HL-60/S4 treated with retinoic acid at 250 ng/mL for 4 days and 3 days (cell line): ENCODE measurements at regions not wholly inside any gene's neighbourhood (a gene's known extent, or its start where the extent isn't known, plus 50 kb on each side); places are given as distances from the start of the nearest gene placed in this dataset.
"Not testable (repeated sequence)": the region's sequence is repeated elsewhere in the genome, so short reads cannot be mapped to it uniquely, and the experiment has no call there.

Experiments used
- in situ Hi-C: fragments of 300-500 bp; cut with MboI; formaldehyde crosslinking; loops from 2 replicates; pipeline ENCODE4 v1.7.0; 2022; ENCODE audit warnings: low sequenced_read_pairs

DNA sequence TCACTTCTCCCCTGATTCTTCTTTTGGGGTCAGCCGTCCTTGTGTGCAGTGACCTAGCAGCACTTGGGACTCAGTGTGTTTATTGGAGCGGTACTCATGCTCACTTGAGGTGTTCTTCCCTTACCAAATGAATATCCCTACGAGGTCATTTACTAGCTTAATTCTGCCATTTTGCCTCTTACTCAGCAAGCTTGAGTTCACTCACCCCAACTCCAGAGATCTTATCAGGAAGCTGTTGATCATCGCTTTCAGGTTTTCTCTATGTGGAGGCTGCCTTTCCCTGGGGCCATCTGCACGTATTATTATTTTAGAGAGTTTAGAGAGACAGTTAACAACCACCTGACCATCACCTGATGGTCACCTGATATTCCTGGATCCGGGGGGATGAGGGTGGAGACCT lies 1466.0 kb upstream of the GOT2 start:
- in situ Hi-C loops: loop anchor here (25.0 kb wide), 1 partner anchor 1363 kb away; no protein-coding TSS in a partner anchor

DNA sequence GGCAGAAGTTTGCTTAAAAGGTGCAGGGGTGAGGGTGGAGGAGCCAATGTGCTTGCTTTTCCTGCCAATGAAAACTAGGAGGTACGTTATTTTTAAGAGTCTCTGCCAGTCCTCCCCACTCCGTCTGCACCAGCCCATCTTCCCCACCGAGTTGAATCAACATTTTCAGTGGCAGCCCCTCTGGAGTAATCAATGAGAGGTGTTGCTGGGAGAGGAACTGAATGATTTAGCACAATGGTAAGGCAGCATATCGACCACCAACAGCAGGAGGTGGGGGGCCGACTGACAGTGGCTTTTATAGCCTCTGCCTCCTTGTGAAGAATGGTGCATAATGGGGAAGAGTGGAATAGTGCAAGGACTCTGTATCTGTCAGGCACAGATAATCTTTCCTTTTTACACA lies 1465.0 kb upstream of the GOT2 start:
- in situ Hi-C loops: no loop called here

GRCh38 chr16:60181536-60181935 lies 1447.4 kb upstream of the GOT2 start:
- in situ Hi-C loops: no loop called here

DNA sequence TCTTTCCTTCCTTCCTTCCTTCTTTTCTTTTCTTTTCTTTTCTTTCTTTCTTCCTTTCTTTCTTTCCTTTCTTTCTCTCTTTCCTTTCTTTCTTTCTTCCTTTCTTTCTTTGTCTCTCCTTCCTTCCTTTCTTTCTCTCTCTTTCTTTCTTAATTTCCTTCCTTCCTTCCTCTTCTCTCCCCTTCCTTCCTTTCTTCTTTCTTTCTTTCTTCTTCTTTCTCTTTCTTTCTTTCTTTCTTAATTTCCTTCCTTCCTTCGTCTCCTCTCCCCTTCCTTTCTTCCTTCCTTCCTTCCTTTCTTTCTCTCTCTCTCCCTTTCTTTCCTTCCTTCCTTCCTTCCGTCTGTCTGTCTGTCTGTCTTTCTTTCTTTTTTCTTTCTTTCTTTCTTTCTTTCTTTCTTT lies 1446.5 kb upstream of the GOT2 start:
- in situ Hi-C loops: no loop called here

- in situ Hi-C loops: no loop called here
Observed at GRCh38 chr16:60170196-60170595, 1436.1 kb upstream of the GOT2 start.

DNA sequence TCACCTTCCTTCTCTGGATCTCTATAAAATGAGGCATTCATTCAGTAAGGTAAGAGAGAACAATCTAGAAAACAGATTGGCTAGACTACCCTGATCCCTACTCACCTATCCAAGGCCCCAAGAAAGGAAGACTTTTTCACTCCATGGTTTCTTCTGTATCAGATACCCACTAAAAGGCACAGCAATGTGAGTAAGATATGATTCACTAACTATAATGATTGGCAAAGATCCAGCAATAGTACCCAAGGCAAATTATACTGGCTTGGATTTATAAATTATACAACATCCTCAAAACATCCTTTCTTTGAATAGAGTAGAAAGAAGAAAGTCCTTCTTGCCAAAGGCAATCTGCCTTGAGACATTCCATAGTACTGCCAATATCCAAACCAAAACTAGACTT lies 1432.0 kb upstream of the GOT2 start:
- in situ Hi-C loops: no loop called here

GRCh38 chr16:60151987-60152386 lies 1417.9 kb upstream of the GOT2 start:
- in situ Hi-C loops: no loop called here

GRCh38 chr16:60150907-60151306 lies 1416.8 kb upstream of the GOT2 start:
- in situ Hi-C loops: no loop called here

- in situ Hi-C loops: no loop called here
Observed at GRCh38 chr16:60143348-60143705, 1409.2 kb upstream of the GOT2 start.

DNA sequence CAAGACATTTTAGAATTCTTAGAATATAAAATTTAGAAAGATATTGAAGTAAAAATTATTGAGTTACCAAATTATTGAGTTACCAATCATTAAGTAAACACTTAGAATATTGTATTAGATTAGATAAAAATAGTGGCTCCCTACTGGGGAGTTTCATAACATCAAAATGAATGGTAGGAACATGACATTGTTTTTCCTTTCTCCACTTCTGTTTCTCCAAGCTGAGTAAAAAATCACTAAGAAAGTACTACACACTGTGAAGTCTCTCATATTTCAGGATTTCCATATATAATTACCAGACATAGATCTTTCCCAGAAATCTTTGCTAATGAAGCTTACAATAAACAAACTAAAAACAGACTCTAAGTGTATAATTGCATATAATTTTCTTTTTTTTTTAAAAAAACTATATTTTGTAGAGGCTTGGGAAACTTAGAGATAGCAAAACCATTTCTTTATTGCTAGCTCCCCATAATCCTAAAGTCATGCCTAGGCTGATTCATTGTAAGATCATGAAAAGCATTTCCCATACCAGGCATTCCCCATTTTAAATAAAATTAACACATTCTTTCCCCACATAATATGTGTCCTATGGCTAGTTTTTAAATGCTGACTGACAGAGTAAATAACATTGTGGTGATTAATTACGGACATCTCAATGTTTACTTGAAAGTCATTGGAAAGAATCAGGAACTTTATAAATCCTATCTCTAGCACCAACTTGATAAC lies 1408.7 kb upstream of the GOT2 start:
- in situ Hi-C loops: no loop called here

DNA sequence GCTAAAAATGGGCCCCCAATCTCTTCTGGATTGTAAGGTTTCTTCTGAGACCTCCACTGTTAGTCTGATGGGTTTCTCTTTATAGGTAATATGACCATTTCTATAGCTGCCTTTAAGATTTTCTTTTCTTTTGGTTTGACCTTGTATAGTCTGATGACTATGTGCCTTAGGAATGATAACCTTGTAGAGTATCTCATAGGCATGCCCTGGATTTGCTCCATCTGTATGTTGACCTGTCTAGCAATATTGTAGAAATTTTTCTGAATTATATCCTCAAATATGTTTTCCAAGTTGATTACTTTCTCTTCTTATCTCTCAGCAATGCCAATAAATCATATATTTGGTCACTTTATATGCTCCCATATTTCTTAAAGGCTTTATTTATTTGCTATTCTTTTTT lies 1403.8 kb upstream of the GOT2 start:
- in situ Hi-C loops: no loop called here

- in situ Hi-C loops: no loop called here
Observed at GRCh38 chr16:60127196-60127595, 1393.1 kb upstream of the GOT2 start.

GRCh38 chr16:60126115-60126514 lies 1392.0 kb upstream of the GOT2 start:
- in situ Hi-C loops: not testable (repeated sequence)

DNA sequence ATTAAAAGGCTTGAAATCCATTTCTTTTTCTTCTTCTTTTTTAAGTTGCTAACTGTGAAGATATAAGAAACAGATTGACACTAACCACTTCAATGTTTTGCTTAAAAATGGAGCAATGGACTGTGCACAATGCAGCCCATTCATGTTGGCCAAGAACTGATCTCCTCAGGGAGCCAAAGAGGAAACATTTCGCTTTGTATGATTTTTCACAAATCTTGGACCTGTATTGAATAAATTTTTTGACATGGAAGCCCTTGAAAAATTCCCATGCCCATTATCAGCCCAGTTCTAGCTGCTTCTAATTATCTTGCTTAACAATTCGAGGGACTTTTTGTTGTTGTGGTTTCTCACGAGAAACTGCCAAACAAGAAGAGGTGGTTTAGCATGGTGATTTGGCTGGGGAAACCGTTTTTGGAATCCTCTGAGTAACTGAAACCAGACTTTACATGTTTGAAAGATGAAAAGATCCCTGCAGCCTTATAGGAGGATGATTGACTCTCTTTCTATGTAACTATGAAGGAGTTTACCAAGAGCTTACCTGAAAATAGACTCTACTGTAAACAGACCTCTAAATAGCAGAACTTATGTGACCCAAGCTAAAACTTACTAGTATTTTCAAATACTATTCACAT lies 1389.4 kb upstream of the GOT2 start:
- in situ Hi-C loops: no loop called here

DNA sequence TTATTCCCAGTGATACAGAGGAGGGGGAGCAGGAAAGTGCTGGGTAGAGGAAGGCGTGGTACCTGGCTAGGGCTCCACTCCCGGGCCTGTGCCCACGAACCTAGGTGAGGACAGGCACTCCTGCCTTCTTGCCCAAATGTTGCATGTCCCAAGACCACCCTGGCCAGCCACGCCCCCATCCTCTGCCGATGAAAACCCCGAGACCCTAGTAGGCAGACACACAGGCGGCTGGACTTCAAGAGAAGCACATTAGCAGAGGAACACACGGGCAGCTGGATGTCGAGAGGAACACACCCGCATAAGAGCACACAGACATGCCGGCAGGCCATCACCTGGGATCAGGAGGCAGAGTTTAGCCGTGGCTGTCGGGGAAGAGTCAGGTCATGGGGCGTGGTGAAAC lies 1386.5 kb upstream of the GOT2 start:
- in situ Hi-C loops: no loop called here

- in situ Hi-C loops: no loop called here
Observed at GRCh38 chr16:60110531-60110930, 1376.4 kb upstream of the GOT2 start.

DNA sequence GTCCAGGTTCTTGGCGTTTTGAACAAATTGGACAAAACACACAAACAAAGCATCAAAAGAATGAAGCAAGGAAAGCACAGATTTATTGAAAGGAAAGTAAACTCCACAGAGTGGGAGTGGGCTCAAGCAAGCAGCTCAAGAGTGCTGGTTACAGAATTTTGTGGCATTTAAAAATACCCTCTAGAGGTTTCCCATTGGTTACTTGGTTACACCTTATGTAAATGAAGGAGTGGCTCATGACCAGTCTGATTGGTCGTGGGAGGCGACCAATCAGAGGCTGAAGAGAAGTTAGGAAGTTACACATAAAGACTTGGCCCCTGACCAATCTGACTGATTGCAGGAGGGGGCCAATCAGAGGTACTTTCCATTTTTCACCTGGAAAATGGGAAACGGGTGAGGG lies 1373.8 kb upstream of the GOT2 start:
- in situ Hi-C loops: no loop called here

- in situ Hi-C loops: no loop called here
Observed at GRCh38 chr16:60107437-60107836, 1373.3 kb upstream of the GOT2 start.

- in situ Hi-C loops: no loop called here
Observed at GRCh38 chr16:60100371-60100770, 1366.3 kb upstream of the GOT2 start.

- in situ Hi-C loops: no loop called here
Observed at GRCh38 chr16:60091529-60091928, 1357.4 kb upstream of the GOT2 start.

GRCh38 chr16:60091071-60091470 lies 1357.0 kb upstream of the GOT2 start:
- in situ Hi-C loops: no loop called here

DNA sequence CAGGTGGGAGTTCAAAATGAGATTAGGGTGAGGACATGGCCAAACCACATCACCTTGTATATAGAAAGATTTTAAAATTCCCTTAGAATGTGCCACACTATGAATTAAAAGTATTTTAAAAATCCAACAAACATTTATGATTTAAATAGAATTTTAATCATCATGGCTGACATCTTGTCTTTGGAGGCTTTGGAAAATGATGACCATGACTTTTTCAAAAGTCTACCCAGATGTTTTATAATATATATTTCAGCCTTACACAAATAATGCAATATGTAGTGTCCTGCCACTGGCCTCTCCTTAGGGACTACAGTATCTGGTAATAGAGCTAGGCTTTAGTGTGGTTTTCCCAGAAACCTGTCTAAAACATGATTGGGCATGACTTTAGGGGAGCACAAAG lies 1353.4 kb upstream of the GOT2 start:
- in situ Hi-C loops: no loop called here

GRCh38 chr16:60078819-60079218 lies 1344.7 kb upstream of the GOT2 start:
- in situ Hi-C loops: not testable (repeated sequence)
